ENCODE measurements at regions not wholly inside any gene's neighbourhood (a gene's known extent, or its start where the extent isn't known, plus 50 kb on each side); places are given as distances from the start of the nearest gene placed in this dataset.
"Not testable (repeated sequence)": the region's sequence is repeated elsewhere in the genome, so short reads cannot be mapped to it uniquely, and the experiment has no call there.

GRCh38 chr6:87762116-87762515, 60.1 kb upstream of the AKIRIN2 start:
- Histone ChIP-seq H3K4me1 (ENCODE audit: control insufficient read depth, insufficient read depth, low read length, poor library complexity, severe bottlenecking) (no peaks in the 10 kb centered on the region), H3K4me3 (ENCODE audit: insufficient read depth, low read depth, low read length, poor library complexity, severe bottlenecking) (no peak overlapping the region), H3K27me3 (replicated peaks; ENCODE audit: control insufficient read depth, insufficient read depth, low read length, poor library complexity, severe bottlenecking) (no peaks in the 10 kb centered on the region), H3K27ac (ENCODE audit: insufficient read depth, low read length, poor library complexity, severe bottlenecking) (no peak overlapping the region), H3K36me3 (ENCODE audit: control insufficient read depth, insufficient read depth, low read length) (no peaks in the 10 kb centered on the region), H3K9me3 (ENCODE audit: control insufficient read depth, low read length) (no peaks in the 10 kb centered on the region)
- no peak for DNase-seq

- Histone ChIP-seq H3K4me3 (ENCODE audit: insufficient read depth, low read depth, low read length, poor library complexity, severe bottlenecking) (no peak overlapping the region), H3K36me3 (ENCODE audit: control insufficient read depth, insufficient read depth, low read length) (no peaks in the 10 kb centered on the region), H3K9me3 (ENCODE audit: control insufficient read depth, low read length) (no peaks in the 10 kb centered on the region), H3K27ac (ENCODE audit: insufficient read depth, low read length, poor library complexity, severe bottlenecking) (no peak overlapping the region), H3K27me3 (replicated peaks; ENCODE audit: control insufficient read depth, insufficient read depth, low read length, poor library complexity, severe bottlenecking) (no peaks in the 10 kb centered on the region), H3K4me1 (ENCODE audit: control insufficient read depth, insufficient read depth, low read length, poor library complexity, severe bottlenecking) (no peaks in the 10 kb centered on the region)
- DNase-seq, result no peak
Observed at GRCh38 chr6:87757792-87758191, 55.8 kb upstream of the AKIRIN2 start.

- no peak for DNase-seq
Observed at GRCh38 chr6:87756858-87757257, 54.8 kb upstream of the AKIRIN2 start.

DNA sequence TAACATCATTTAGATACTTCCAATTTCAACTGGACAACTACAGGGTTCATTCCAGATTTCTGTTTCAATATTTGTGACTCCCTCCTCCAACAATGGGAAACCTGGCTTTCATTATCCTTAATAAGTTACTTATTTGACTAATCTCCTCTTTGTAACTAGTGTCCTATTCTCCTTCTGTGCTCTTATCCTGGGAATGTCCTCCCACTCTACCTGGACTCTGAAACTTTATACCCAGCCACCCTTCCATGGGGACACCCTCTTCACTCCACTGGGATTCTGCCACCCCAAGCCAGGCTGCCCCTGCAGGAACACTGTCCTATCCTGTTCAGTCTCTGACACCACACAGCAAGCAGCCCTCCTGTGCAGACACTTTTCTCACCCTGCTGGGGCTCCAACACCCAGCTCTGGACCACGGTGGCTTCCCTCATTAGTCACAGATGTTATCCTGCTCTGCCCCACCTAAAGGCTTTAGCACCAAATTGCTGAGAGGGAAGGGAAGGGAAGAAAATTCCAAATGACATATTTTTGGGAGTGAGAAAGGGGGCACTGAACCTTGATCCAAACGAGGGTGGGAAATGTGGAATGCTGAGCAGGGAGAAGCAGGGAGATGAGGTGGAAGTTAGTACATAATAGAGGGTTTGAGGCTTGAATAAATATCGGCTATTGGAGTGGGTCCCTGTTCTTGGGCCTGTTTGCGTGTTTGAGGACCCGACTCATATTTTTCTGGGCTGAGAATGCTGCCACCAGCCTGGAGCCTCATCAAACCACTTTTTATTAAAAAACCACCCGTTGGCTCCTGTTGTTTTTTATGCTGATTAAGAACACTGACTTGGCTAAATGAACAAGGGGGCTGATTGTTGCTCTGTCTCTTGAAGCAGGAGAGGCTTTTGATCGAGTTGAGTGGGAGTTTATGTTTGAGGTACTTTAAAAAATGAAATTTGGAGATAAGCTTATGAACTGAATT, 54.0 kb upstream of the AKIRIN2 start:
- Histone ChIP-seq H3K36me3 (ENCODE audit: control insufficient read depth, insufficient read depth, low read length) (no peaks in the 10 kb centered on the region), H3K4me3 (ENCODE audit: insufficient read depth, low read depth, low read length, poor library complexity, severe bottlenecking) (no peak overlapping the region), H3K4me1 (ENCODE audit: control insufficient read depth, insufficient read depth, low read length, poor library complexity, severe bottlenecking) (no peaks in the 10 kb centered on the region), H3K9me3 (ENCODE audit: control insufficient read depth, low read length) (no peaks in the 10 kb centered on the region), H3K27ac (ENCODE audit: insufficient read depth, low read length, poor library complexity, severe bottlenecking) (no peak overlapping the region), H3K27me3 (replicated peaks; ENCODE audit: control insufficient read depth, insufficient read depth, low read length, poor library complexity, severe bottlenecking) (no peaks in the 10 kb centered on the region)
- no peak for DNase-seq

More at GRCh38 chr6:87756858-87757257, 54.8 kb upstream of the AKIRIN2 start:
- Histone ChIP-seq H3K9me3 (ENCODE audit: control insufficient read depth, low read length) (no peaks in the 10 kb centered on the region), H3K4me1 (ENCODE audit: control insufficient read depth, insufficient read depth, low read length, poor library complexity, severe bottlenecking) (no peaks in the 10 kb centered on the region), H3K36me3 (ENCODE audit: control insufficient read depth, insufficient read depth, low read length) (no peaks in the 10 kb centered on the region), H3K27ac (ENCODE audit: insufficient read depth, low read length, poor library complexity, severe bottlenecking) (no peak overlapping the region), H3K27me3 (replicated peaks; ENCODE audit: control insufficient read depth, insufficient read depth, low read length, poor library complexity, severe bottlenecking) (no peaks in the 10 kb centered on the region), H3K4me3 (ENCODE audit: insufficient read depth, low read depth, low read length, poor library complexity, severe bottlenecking) (no peak overlapping the region)

GRCh38 chr6:87754828-87755227, 52.8 kb upstream of the AKIRIN2 start:
- no peak overlapping the region for H3K27ac ChIP-seq (ENCODE audit: insufficient read depth, low read length, poor library complexity, severe bottlenecking)
- no peaks in the 10 kb centered on the region for H3K4me1 ChIP-seq (ENCODE audit: control insufficient read depth, insufficient read depth, low read length, poor library complexity, severe bottlenecking)
- H3K27me3 ChIP-seq (replicated peaks; ENCODE audit: control insufficient read depth, insufficient read depth, low read length, poor library complexity, severe bottlenecking), result no peaks in the 10 kb centered on the region
- no peak for DNase-seq
- no peaks in the 10 kb centered on the region for H3K9me3 ChIP-seq (ENCODE audit: control insufficient read depth, low read length)
- H3K4me3 ChIP-seq (ENCODE audit: insufficient read depth, low read depth, low read length, poor library complexity, severe bottlenecking), result no peak overlapping the region
- no peaks in the 10 kb centered on the region for H3K36me3 ChIP-seq (ENCODE audit: control insufficient read depth, insufficient read depth, low read length)

DNA sequence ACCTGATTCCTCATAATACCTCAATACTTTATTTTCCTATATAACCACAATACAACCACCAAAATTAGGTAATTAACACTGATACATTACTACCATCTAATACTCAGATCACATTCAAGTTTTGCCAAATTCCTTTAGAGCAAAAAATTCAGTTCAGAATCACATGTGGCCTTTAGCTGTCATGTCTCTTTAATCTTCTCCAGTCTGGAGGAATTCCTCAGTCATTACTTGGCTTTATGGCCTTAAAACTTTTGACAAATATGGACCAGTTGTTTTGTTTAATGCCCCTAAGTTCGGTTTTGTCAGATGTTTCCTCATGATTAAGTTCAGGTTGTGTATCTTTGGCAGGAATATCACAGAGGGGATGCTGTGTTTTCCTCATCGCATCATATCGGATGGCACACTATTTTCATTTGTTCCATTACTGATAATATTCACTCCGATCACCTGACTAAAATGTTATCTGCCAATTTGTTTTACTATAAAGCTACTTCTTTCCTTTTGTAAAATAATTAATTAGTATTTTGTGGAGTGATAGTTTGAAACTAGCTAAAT, 51.2 kb upstream of the AKIRIN2 start:
- Histone ChIP-seq H3K9me3 (ENCODE audit: control insufficient read depth, low read length) (no peaks in the 10 kb centered on the region), H3K4me1 (ENCODE audit: control insufficient read depth, insufficient read depth, low read length, poor library complexity, severe bottlenecking) (no peaks in the 10 kb centered on the region), H3K4me3 (ENCODE audit: insufficient read depth, low read depth, low read length, poor library complexity, severe bottlenecking) (no peak overlapping the region), H3K27ac (ENCODE audit: insufficient read depth, low read length, poor library complexity, severe bottlenecking) (no peak overlapping the region), H3K27me3 (replicated peaks; ENCODE audit: control insufficient read depth, insufficient read depth, low read length, poor library complexity, severe bottlenecking) (no peaks in the 10 kb centered on the region), H3K36me3 (ENCODE audit: control insufficient read depth, insufficient read depth, low read length) (no peaks in the 10 kb centered on the region)
- no peak for DNase-seq

GRCh38 chr6:87752503-87752902, 50.5 kb upstream of the AKIRIN2 start:
- H3K4me1 ChIP-seq (ENCODE audit: control insufficient read depth, insufficient read depth, low read length, poor library complexity, severe bottlenecking); DNase-seq; H3K27me3 ChIP-seq (replicated peaks; ENCODE audit: control insufficient read depth, insufficient read depth, low read length, poor library complexity, severe bottlenecking); H3K4me3 ChIP-seq (ENCODE audit: insufficient read depth, low read depth, low read length, poor library complexity, severe bottlenecking); H3K9me3 ChIP-seq (ENCODE audit: control insufficient read depth, low read length); H3K36me3 ChIP-seq (ENCODE audit: control insufficient read depth, insufficient read depth, low read length); H3K27ac ChIP-seq (ENCODE audit: insufficient read depth, low read length, poor library complexity, severe bottlenecking): not testable (repeated sequence)
